ENCODE measurements at regions not wholly inside any gene's neighbourhood (a gene's known extent, or its start where the extent isn't known, plus 50 kb on each side); places are given as distances from the start of the nearest gene placed in this dataset.
A peak's percentile ranks its signal among the peaks of the same experiment; 100 is the strongest.
"Not testable (repeated sequence)": the region's sequence is repeated elsewhere in the genome, so short reads cannot be mapped to it uniquely, and the experiment has no call there.

DNA sequence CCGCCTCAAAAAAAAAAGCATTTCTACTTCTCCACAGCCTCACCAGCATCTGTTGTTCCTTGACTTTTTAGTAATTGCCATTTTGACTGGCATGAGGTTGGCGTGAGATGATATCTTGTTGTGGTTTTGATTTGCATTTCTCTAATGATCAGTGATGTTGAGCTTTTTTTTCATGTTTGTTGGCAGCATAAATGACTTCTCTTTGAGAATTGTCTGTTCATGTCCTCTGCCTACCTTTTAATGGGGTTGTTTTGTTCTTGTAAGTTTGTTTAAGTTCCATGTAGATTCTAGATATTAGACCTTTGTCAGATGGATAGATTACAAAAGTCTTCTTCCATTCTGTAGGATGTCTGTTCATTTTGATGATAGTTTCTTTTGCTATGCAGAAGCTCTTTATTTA, 182.9 kb downstream of the FOXG1 start:
- DNase-seq: no peak

DNA sequence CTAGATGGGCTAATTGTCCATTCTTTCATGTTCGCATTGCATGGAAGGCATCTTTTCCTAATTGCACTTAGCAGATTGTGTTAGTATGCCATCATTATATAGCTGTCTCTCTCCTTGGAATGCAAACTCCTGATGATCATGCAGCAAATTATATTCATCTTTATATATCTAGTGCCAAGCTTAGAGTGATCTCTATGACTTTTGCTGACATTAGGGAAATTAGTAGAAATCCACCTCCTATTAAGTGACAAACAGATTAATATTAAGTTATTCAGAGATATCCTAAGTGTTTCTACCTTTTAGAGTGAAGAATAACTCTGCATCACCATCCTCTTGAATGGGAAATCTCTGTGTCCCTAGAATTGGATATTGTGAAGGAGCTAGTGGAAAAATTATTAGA, 185.6 kb downstream of the FOXG1 start:
- DNase-seq: no peak

GRCh38 chr14:28952666-28953065, 186.1 kb downstream of the FOXG1 start:
- DNase-seq: peak; percentile 82

GRCh38 chr14:28953973-28954372, 187.4 kb downstream of the FOXG1 start:
- no peak for DNase-seq

DNA sequence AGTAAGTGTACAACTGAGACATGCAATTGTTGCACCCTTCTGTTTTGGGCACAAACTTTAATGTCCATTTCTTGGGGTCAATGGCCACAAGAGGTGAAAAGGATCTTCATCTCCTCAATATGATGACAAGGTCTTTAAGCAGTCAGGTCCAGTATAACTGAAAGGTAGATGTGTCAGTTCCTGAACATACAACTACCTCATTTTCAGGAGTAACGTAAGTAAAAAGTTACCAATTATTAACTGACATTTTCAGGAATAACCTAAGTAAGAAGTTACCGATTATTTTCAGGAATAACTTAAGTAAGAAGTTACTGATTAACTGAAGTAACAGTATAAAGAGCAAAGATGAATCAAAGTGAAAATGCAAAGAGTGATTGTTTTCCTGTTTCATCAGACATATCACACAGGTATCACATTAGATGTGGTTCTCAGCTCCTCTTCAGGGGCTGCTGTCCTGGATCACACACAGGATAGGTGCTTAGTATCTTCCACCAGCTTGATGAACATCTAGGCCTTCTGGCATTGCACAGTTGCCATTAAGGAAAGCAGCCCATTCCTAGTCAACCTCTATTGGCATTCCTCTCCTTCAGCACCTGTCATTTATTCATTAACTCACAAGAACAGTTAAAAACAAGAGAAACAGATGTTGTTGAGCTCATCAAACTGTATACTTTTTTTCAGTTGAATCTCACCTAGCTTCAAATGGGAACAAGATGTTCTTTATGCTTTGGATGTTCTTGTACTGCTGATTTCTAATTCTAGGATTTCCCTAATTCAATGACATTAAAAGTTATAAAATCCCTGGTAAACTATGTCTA, 200.0 kb downstream of the FOXG1 start:
- DNase-seq: no peak

DNA sequence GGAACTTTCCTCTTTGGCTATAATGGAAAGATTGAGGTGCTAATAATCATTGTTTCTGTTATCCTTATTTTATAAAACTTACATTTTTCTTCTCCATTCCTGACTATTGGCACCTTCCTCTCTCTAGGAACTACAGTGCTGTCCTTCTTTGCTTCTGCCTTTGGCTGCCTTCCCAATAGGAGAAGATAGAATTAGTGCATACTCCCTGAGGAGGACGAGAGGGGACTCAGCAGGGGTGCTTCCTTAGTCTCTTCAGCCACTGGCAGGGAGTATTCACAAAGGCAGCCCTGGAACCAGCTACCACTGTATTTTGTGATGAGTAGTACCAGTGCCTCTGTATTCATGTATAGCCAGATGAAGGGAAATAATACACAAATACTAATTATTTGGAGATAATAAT, 208.5 kb downstream of the FOXG1 start:
- no peak for DNase-seq

GRCh38 chr14:28982228-28982627, 215.6 kb downstream of the FOXG1 start:
- DNase-seq: no peak

DNA sequence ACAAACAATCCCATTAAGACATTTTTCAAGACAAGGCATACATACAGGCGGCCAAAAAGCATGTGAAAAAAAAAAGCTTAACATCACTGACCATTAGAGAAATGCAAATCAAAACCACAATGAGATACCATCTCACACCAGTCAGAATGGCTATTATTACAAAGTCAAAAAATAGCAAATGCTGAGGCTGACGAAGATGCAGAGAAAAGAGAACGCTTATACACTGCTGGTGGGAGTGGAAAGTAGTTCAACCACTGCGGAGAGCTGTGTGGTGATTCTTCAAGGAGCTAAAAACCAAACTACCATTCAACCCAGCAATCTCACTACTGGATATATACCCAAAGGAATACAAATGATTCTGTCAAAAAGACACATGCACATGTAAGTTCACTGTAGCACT, 216.7 kb downstream of the FOXG1 start:
- no peak for DNase-seq

- DNase-seq: no peak
These were observed 220.9 kb downstream of the FOXG1 start for GRCh38 chr14:28987516-28987915.

DNA sequence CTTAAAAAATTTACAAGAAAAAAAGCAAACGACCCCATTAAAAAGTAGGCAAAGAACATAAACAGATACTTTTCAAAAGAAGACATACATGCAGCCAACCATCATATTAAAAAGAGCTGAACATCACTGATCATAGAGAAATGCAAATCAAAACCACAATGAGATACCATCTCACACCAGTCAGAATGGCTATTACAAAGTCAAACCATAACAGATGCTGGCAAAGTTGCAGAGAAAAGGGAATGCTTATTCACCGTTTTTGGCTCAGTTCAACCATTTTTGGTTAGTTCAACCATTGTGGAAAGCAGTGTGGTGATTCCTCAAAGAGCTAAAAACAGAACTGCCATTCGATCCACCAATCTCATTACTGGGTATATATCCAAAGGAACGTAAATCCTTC, 230.6 kb downstream of the FOXG1 start:
- DNase-seq: not testable (repeated sequence)

- no peak for DNase-seq
These were observed 233.1 kb downstream of the FOXG1 start for GRCh38 chr14:28999656-29000055.

- DNase-seq: no peak
These were observed 239.1 kb downstream of the FOXG1 start for GRCh38 chr14:29005647-29006046.

- no peak for DNase-seq
These were observed 241.4 kb downstream of the FOXG1 start for GRCh38 chr14:29007990-29008389.

- peak; percentile 30 for DNase-seq
These were observed 249.7 kb downstream of the FOXG1 start for GRCh38 chr14:29016050-29016900.

DNA sequence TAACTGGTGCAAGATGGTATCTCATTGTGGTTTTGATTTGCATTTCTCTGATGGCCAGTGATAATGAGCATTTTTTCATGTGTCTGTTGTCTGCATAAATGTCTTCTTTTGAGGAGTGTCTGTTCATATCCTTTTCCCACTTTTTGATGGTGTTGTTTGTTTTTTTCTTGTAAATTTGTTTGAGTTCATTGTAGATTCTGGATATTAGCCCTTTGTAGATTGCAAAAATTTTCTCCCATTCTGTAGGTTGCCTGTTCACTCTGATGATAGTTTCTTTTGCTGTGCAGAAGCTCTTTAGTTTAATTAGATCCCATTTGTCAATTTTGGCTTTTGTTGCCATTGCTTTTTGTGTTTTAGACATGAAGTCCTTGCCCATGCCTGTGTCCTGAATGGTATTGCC, 256.9 kb downstream of the FOXG1 start:
- not testable (repeated sequence) for DNase-seq

DNA sequence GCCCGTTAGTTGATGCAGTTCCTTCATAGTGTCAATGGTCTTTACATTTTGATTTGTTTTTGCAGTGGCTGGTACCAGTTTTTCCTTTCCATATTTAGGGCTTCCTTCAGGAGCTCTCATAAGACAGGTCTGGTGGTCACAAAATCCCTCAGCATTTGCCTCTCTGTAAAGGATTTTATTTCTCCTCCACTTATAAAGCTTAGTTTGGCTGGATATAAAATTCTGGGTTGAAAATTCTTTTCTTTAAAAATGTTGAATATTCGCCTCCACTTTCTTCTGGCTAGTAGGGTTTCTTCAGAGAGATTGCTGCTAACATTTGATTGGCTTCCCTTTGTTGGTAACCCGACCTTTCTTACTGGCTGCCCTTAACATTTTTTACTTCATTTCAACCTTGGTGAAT, 260.9 kb downstream of the FOXG1 start:
- DNase-seq: not testable (repeated sequence)

- not testable (repeated sequence) for DNase-seq
These were observed 261.5 kb downstream of the FOXG1 start for GRCh38 chr14:29027941-29028705.

GRCh38 chr14:29028973-29029582, 262.5 kb downstream of the FOXG1 start:
- no peak for DNase-seq

- no peak for DNase-seq
These were observed 263.5 kb downstream of the FOXG1 start for GRCh38 chr14:29030121-29030520.

DNA sequence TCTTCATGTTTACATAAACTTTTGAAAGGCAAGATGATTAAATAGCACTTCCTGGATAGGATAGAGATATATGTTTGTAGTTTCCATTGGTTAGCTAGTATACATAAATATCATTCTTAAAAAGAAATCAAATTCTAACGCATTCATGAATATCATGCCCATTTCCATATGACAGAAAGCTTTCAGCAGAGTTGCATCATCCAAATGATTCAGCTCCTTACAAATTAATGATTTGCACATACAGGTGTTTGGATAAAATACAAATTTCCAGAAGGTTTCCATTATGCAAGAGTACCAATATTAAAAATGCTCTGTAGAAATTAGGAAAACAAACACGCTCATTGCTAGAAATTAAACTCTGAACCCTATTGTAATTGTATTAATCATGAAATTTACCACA, 264.4 kb downstream of the FOXG1 start:
- DNase-seq: no peak

- no peak for DNase-seq
These were observed 268.5 kb downstream of the FOXG1 start for GRCh38 chr14:29035134-29035533.

DNA sequence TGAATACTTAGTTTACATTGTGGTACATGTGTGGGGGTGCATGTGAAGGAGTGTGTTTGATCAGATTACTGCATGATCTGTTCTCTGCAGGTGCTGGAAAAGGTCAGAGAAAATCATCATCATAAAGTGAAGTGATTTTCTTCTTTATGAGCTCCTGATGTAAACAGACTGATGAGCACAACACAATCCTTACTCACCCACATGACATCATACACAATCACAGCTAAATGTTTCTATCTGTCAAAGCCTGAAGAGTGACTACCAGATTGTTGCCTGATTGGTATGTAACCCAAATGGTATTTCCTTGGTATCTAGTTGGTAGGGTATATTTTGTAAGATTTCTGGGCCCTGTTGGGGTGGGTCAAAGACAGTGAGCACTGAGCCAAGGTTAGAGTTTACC, 270.8 kb downstream of the FOXG1 start:
- DNase-seq: peak; percentile 72

GRCh38 chr14:29039171-29039570, 272.6 kb downstream of the FOXG1 start:
- DNase-seq: no peak
